ENCODE measurements at regions not wholly inside any gene's neighbourhood (a gene's known extent, or its start where the extent isn't known, plus 50 kb on each side); places are given as distances from the start of the nearest gene placed in this dataset.

- DNase-seq: no peak
Observed at GRCh38 chr10:120960725-120961124, 109.6 kb downstream of the WDR11 start.

GRCh38 chr10:120961795-120962755 lies 110.9 kb downstream of the WDR11 start:
- peak in 1 of 14 donors; percentile 13 for DNase-seq

GRCh38 chr10:120962756-120963593 lies 111.8 kb downstream of the WDR11 start:
- DNase-seq: peak in 5 of 14 donors; percentile 4 to 41 (median 16)

GRCh38 chr10:120963594-120964220 lies 112.5 kb downstream of the WDR11 start:
- no peak for DNase-seq

- no peak for DNase-seq
Observed at GRCh38 chr10:120966657-120967045, 115.5 kb downstream of the WDR11 start.

- DNase-seq: no peak
Observed at GRCh38 chr10:120969219-120969645, 118.1 kb downstream of the WDR11 start.

- no peak for DNase-seq
Observed at GRCh38 chr10:120970595-120971529, 119.7 kb downstream of the WDR11 start.

GRCh38 chr10:120971671-120972070 lies 120.5 kb downstream of the WDR11 start:
- no peak for DNase-seq

- no peak for DNase-seq
Observed at GRCh38 chr10:120972259-120972658, 121.1 kb downstream of the WDR11 start.

GRCh38 chr10:120975072-120975867 lies 124.1 kb downstream of the WDR11 start:
- no peak for DNase-seq

GRCh38 chr10:120975868-120976225 lies 124.7 kb downstream of the WDR11 start:
- DNase-seq: no peak

GRCh38 chr10:120977897-120978296 lies 126.7 kb downstream of the WDR11 start:
- no peak for DNase-seq

GRCh38 chr10:120978589-120979252 lies 127.6 kb downstream of the WDR11 start:
- no peak for DNase-seq

GRCh38 chr10:120979435-120980278 lies 128.5 kb downstream of the WDR11 start:
- peak in 4 of 14 donors; percentile 7 to 16 (median 11) for DNase-seq

GRCh38 chr10:120980279-120981255 lies 129.4 kb downstream of the WDR11 start:
- DNase-seq: no peak

- DNase-seq: no peak
Observed at GRCh38 chr10:120981601-120982391, 130.6 kb downstream of the WDR11 start.

- DNase-seq: no peak
Observed at GRCh38 chr10:120982507-120982906, 131.3 kb downstream of the WDR11 start.
